ENCODE measurements at regions not wholly inside any gene's neighbourhood (a gene's known extent, or its start where the extent isn't known, plus 50 kb on each side); places are given as distances from the start of the nearest gene placed in this dataset.
"Not testable (repeated sequence)": the region's sequence is repeated elsewhere in the genome, so short reads cannot be mapped to it uniquely, and the experiment has no call there.

- no peak for DNase-seq (ENCODE audit: low spot score)
These were observed 65.1 kb upstream of the RASD2 start for GRCh38 chr22:35475545-35475944.

GRCh38 chr22:35476341-35476740, 64.3 kb upstream of the RASD2 start:
- no peak for DNase-seq (ENCODE audit: low spot score)

GRCh38 chr22:35477911-35478582, 62.6 kb upstream of the RASD2 start:
- peak; percentile 95 for DNase-seq (ENCODE audit: low spot score)

- DNase-seq (ENCODE audit: low spot score): no peak
These were observed 62.0 kb upstream of the RASD2 start for GRCh38 chr22:35478633-35479107.

- no peak for DNase-seq (ENCODE audit: low spot score)
These were observed 61.3 kb upstream of the RASD2 start for GRCh38 chr22:35479359-35479758.

GRCh38 chr22:35479985-35480550, 60.6 kb upstream of the RASD2 start:
- no peak for DNase-seq (ENCODE audit: low spot score)

GRCh38 chr22:35480627-35481550, 59.7 kb upstream of the RASD2 start:
- peak; percentile 27 for DNase-seq (ENCODE audit: low spot score)

- no peak for DNase-seq (ENCODE audit: low spot score)
These were observed 58.3 kb upstream of the RASD2 start for GRCh38 chr22:35482311-35482710.

- no peak for DNase-seq (ENCODE audit: low spot score)
These were observed 57.7 kb upstream of the RASD2 start for GRCh38 chr22:35482974-35483373.

- DNase-seq (ENCODE audit: low spot score): no peak
These were observed 56.9 kb upstream of the RASD2 start for GRCh38 chr22:35483730-35484129.

GRCh38 chr22:35484651-35485556, 55.7 kb upstream of the RASD2 start:
- peak; percentile 42 for DNase-seq (ENCODE audit: low spot score)

- no peak for DNase-seq (ENCODE audit: low spot score)
These were observed 54.5 kb upstream of the RASD2 start for GRCh38 chr22:35486116-35486631.

- not testable (repeated sequence) for DNase-seq (ENCODE audit: low spot score)
These were observed 53.0 kb upstream of the RASD2 start for GRCh38 chr22:35487623-35488022.

- DNase-seq (ENCODE audit: low spot score): no peak
These were observed 52.1 kb upstream of the RASD2 start for GRCh38 chr22:35488513-35488912.

- DNase-seq (ENCODE audit: low spot score): no peak
These were observed 51.4 kb upstream of the RASD2 start for GRCh38 chr22:35489239-35489638.

Data from umbilical cord (tissue), 1 donor.